Liver (tissue), 8 donors: ENCODE measurements at regions not wholly inside any gene's neighbourhood (a gene's known extent, or its start where the extent isn't known, plus 50 kb on each side); places are given as distances from the start of the nearest gene placed in this dataset.

ENCODE experiments used
- DNase-seq: peaks from one replicate; pipeline ENCODE4 v3.0.0-alpha.2; 2017; ENCODE audit warnings: low spot score
- H3K27ac ChIP-seq, 2 donors: one replicate each; pipeline ENCODE4 v1.7.0; 2013; ENCODE audit warnings: inconsistent platforms in 2 of 2, low read length in 2 of 2, control low read depth in 1 of 2, low read depth in 1 of 2, mild to moderate bottlenecking in 1 of 2
- H3K27me3 ChIP-seq, 4 donors: one replicate each; pipeline versions ENCODE4 v1.6.1 to v1.7.0; 2013; ENCODE audit warnings: low read length in 3 of 4, inconsistent platforms in 1 of 4, mild to moderate bottlenecking in 1 of 4, moderate library complexity in 1 of 4; ENCODE audit not compliant: control insufficient read depth in 4 of 4, insufficient read depth in 4 of 4
- H3K36me3 ChIP-seq, 4 donors: one replicate each; pipeline versions ENCODE4 v1.6.1 to v1.7.0; 2013; ENCODE audit warnings: low read length in 3 of 4, mild to moderate bottlenecking in 3 of 4, low read depth in 1 of 4, moderate library complexity in 1 of 4; ENCODE audit not compliant: control insufficient read depth in 4 of 4, insufficient read depth in 3 of 4
- H3K4me1 ChIP-seq, 4 donors: one replicate each; pipeline versions ENCODE4 v1.6.1 to v1.7.0; 2013; ENCODE audit warnings: low read length in 3 of 4, mild to moderate bottlenecking in 3 of 4, moderate library complexity in 1 of 4; ENCODE audit not compliant: control insufficient read depth in 4 of 4, insufficient read depth in 4 of 4
- H3K4me3 ChIP-seq, 3 donors: one replicate each; pipeline versions ENCODE4 v1.6.1 to v1.7.0; 2013; ENCODE audit warnings: low read length in 3 of 3, control low read depth in 1 of 3, low read depth in 1 of 3, mild to moderate bottlenecking in 1 of 3
- H3K9ac ChIP-seq, 2 donors: one replicate each; pipeline ENCODE4 v1.7.0; 2013; ENCODE audit warnings: low read length in 2 of 2, mild to moderate bottlenecking in 2 of 2, moderate library complexity in 2 of 2, control low read depth in 1 of 2, low read depth in 1 of 2
- H3K9me3 ChIP-seq, 4 donors: one replicate each; pipeline versions ENCODE4 v1.6.1 to v1.7.0; 2013; ENCODE audit warnings: low read length in 3 of 4; ENCODE audit not compliant: control insufficient read depth in 4 of 4
- EGR1 ChIP-seq, 2 donors: IDR thresholded peaks; 2 replicates each; pipeline ENCODE4 v1.6.1; 2016 to 2018; ENCODE audit warnings: antibody characterized with exemption in 2 of 2, low read depth in 2 of 2
- FOXA2 ChIP-seq: IDR thresholded peaks from 2 replicates; pipeline ENCODE4 v1.6.1; 2016; ENCODE audit warnings: antibody characterized with exemption
- GABPA ChIP-seq, 2 donors: IDR thresholded peaks in 1 of 2; conservative IDR thresholded peaks in 1 of 2; 2 replicates each; pipeline ENCODE4 v1.6.1; 2016; ENCODE audit warnings: antibody characterized with exemption in 2 of 2, mild to moderate bottlenecking in 1 of 2, moderate library complexity in 1 of 2
- HNF4A ChIP-seq, 2 donors: conservative IDR thresholded peaks; 2 replicates each; pipeline ENCODE4 v1.6.1; 2016; ENCODE audit warnings: antibody characterized with exemption in 2 of 2, mild to moderate bottlenecking in 2 of 2
- HNF4G ChIP-seq: IDR thresholded peaks from 2 replicates; pipeline ENCODE4 v1.6.1; 2016; ENCODE audit warnings: antibody characterized with exemption
- NR2F2 ChIP-seq: IDR thresholded peaks from 2 replicates; pipeline ENCODE4 v1.6.1; 2016; ENCODE audit warnings: antibody characterized with exemption
- RAD21 ChIP-seq, 2 donors: IDR thresholded peaks; 2 replicates each; pipeline ENCODE4 v1.6.1; 2016; ENCODE audit warnings: antibody characterized with exemption in 2 of 2, mild to moderate bottlenecking in 2 of 2
- RXRA ChIP-seq, 2 donors: IDR thresholded peaks; 2 replicates each; pipeline ENCODE4 v1.6.1; 2017 to 2018; ENCODE audit warnings: antibody characterized with exemption in 2 of 2, mild to moderate bottlenecking in 1 of 2
- TAF1 ChIP-seq: conservative IDR thresholded peaks from 2 replicates; pipeline ENCODE4 v1.6.1; 2016; ENCODE audit warnings: antibody characterized with exemption, mild to moderate bottlenecking
- YY1 ChIP-seq: IDR thresholded peaks from 2 replicates; pipeline ENCODE4 v1.6.1; 2016; ENCODE audit warnings: antibody characterized with exemption, mild to moderate bottlenecking
- WGBS: extraction: QIAGEN DNeasy Blood & Tissue Kit; methylation state at CpG from one replicate; pipeline ENCODE4 v1.1.7; 2013; 5-methylcytosine and 5-hydroxymethylcytosine counted together
- TF ChIP-seq, protein P1 (sequence below): IDR thresholded peaks from 2 replicates; pipeline ENCODE4 v1.6.1; 2016; ENCODE audit warnings: antibody characterized with exemption
- TF ChIP-seq, protein P2 (sequence below): IDR thresholded peaks from 2 replicates; pipeline ENCODE4 v1.6.1; 2016; ENCODE audit warnings: antibody characterized with exemption, mild to moderate bottlenecking
- TF ChIP-seq, protein P3 (sequence below): IDR thresholded peaks from 2 replicates; pipeline ENCODE4 v1.6.1; 2016; ENCODE audit warnings: antibody characterized with exemption
- TF ChIP-seq, protein P4 (sequence below): fragments of 150-350 bp; IDR thresholded peaks from 2 replicates; pipeline ENCODE4 v1.5.1; 2017; ENCODE audit warnings: improper control_type of control experiment, low read depth, low read length; ENCODE audit not compliant: missing input control
- donor health status: healthy.
- donor health status: healthy.
- donor health status: healthy.
- donor health status: healthy.
- donor health status: healthy.

DNA sequence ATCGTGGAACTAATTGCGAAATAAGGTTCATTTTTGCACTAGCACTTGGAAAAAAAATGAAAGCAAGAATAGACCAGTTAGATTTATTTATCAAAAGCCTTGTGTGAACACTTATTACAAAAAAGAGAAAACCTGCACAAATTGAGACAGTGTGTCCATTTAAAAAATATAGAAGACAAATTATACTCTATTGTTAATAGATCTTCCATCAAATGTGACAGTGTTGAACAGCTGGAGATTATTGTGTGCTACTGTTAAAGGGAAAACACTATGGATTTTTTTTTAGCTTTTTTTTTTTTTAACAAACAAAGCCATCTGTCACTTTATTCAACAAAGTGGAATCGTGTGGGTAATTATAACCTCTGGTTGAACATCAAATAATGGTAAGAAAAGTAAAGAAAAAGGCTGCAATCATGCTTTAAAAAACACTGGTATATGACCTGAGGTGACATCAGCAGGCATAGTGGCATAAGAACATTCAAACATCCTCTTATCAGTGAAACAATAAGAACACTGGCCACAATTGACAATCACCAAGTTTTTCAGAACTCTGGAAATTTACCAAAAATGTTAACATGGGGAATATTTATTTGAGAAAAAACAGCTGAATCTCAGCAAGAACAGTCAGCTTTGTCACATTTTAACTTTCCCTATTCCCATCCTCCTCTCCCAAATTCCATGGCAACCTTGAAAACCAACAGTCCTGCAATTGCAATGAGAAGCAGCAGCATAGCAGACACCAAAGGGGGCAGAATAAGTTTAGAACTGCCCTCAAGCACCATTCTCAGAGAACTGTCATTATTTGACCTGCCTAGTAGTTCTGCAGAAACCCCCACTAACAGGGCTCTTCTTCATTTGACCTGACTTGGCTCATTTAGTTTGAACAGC lies 442.3 kb upstream of the MON1B start:
- no peak for TF ChIP-seq HNF4G
- TF ChIP-seq FOXA2: no peak
- TF ChIP-seq, protein P1, sequence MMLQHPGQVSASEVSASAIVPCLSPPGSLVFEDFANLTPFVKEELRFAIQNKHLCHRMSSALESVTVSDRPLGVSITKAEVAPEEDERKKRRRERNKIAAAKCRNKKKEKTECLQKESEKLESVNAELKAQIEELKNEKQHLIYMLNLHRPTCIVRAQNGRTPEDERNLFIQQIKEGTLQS: no peak
- no peak for TF ChIP-seq YY1
- TF ChIP-seq, protein P2, sequence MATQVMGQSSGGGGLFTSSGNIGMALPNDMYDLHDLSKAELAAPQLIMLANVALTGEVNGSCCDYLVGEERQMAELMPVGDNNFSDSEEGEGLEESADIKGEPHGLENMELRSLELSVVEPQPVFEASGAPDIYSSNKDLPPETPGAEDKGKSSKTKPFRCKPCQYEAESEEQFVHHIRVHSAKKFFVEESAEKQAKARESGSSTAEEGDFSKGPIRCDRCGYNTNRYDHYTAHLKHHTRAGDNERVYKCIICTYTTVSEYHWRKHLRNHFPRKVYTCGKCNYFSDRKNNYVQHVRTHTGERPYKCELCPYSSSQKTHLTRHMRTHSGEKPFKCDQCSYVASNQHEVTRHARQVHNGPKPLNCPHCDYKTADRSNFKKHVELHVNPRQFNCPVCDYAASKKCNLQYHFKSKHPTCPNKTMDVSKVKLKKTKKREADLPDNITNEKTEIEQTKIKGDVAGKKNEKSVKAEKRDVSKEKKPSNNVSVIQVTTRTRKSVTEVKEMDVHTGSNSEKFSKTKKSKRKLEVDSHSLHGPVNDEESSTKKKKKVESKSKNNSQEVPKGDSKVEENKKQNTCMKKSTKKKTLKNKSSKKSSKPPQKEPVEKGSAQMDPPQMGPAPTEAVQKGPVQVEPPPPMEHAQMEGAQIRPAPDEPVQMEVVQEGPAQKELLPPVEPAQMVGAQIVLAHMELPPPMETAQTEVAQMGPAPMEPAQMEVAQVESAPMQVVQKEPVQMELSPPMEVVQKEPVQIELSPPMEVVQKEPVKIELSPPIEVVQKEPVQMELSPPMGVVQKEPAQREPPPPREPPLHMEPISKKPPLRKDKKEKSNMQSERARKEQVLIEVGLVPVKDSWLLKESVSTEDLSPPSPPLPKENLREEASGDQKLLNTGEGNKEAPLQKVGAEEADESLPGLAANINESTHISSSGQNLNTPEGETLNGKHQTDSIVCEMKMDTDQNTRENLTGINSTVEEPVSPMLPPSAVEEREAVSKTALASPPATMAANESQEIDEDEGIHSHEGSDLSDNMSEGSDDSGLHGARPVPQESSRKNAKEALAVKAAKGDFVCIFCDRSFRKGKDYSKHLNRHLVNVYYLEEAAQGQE: no peak
- TF ChIP-seq, protein P3, sequence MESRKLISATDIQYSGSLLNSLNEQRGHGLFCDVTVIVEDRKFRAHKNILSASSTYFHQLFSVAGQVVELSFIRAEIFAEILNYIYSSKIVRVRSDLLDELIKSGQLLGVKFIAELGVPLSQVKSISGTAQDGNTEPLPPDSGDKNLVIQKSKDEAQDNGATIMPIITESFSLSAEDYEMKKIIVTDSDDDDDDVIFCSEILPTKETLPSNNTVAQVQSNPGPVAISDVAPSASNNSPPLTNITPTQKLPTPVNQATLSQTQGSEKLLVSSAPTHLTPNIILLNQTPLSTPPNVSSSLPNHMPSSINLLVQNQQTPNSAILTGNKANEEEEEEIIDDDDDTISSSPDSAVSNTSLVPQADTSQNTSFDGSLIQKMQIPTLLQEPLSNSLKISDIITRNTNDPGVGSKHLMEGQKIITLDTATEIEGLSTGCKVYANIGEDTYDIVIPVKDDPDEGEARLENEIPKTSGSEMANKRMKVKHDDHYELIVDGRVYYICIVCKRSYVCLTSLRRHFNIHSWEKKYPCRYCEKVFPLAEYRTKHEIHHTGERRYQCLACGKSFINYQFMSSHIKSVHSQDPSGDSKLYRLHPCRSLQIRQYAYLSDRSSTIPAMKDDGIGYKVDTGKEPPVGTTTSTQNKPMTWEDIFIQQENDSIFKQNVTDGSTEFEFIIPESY: no peak
- TF ChIP-seq RAD21 (IDR thresholded peaks at IDR 0.05): no peak
- TF ChIP-seq RXRA (IDR thresholded peaks at IDR 0.05): no peak
- TF ChIP-seq NR2F2: no peak
- TF ChIP-seq GABPA (IDR thresholded peaks at IDR 0.05 in 1 of 2, conservative IDR thresholded peaks at IDR 0.05 in 1 of 2): no peak
- TF ChIP-seq, protein P4, sequence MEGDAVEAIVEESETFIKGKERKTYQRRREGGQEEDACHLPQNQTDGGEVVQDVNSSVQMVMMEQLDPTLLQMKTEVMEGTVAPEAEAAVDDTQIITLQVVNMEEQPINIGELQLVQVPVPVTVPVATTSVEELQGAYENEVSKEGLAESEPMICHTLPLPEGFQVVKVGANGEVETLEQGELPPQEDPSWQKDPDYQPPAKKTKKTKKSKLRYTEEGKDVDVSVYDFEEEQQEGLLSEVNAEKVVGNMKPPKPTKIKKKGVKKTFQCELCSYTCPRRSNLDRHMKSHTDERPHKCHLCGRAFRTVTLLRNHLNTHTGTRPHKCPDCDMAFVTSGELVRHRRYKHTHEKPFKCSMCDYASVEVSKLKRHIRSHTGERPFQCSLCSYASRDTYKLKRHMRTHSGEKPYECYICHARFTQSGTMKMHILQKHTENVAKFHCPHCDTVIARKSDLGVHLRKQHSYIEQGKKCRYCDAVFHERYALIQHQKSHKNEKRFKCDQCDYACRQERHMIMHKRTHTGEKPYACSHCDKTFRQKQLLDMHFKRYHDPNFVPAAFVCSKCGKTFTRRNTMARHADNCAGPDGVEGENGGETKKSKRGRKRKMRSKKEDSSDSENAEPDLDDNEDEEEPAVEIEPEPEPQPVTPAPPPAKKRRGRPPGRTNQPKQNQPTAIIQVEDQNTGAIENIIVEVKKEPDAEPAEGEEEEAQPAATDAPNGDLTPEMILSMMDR: no peak
- H3K9ac ChIP-seq: no peak overlapping the region
- no peaks in the 10 kb centered on the region for H3K4me1 ChIP-seq
- no peak overlapping the region for H3K27ac ChIP-seq
- 46% methylated on average over 3 of the region's 3 CpGs for WGBS
- H3K9me3 ChIP-seq: no peaks in the 10 kb centered on the region
- no peak for DNase-seq
- no peaks in the 10 kb centered on the region for H3K36me3 ChIP-seq
- H3K27me3 ChIP-seq: no peaks in the 10 kb centered on the region
- H3K4me3 ChIP-seq: no peak overlapping the region

DNA sequence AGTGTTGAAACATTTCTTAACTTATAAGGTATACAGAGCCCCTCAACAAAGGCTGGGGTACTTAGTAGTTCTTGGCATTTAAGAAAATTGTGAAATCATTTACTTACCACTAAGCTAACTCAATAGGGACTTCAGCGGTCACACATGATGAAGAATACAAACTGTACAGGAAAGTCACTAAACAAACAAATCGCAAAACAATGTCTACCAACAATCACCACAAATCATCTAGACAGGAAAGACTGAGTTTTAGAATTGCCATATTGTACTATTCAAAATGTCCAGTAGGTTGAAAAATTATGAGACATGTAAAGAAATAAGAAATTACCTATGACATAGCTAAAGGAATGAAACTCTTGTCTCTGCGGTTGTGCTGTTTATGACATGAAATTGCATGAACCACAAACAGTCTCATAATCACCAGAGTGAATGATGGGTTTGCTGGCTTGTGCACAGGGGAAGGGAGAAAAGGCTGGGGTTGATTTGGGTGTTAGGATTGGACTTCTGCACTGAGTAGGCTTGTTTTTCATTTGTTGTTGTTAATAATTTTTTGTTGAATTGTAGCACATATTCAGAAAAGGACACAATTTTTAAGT lies 441.1 kb upstream of the MON1B start:
- H3K9me3 ChIP-seq: no peaks in the 10 kb centered on the region
- no peak overlapping the region for H3K27ac ChIP-seq
- 86% methylated on average over 3 of the region's 3 CpGs for WGBS
- TF ChIP-seq TAF1 (no peak), NR2F2 (no peak), RAD21 (IDR thresholded peaks at IDR 0.05) (no peak), HNF4A (conservative IDR thresholded peaks at IDR 0.05) (no peak), HNF4G (no peak), YY1 (no peak), EGR1 (IDR thresholded peaks at IDR 0.05; ENCODE audit: low read depth in 2 of 2) (no peak), RXRA (IDR thresholded peaks at IDR 0.05) (no peak)
- TF ChIP-seq, protein P3: no peak
- TF ChIP-seq, protein P2: no peak
- TF ChIP-seq, protein P1: no peak

More for the DNA sequence above, 441.1 kb upstream of the MON1B start:
- no peak for DNase-seq
- Histone ChIP-seq H3K9ac (no peak overlapping the region), H3K4me3 (no peak overlapping the region), H3K36me3 (no peaks in the 10 kb centered on the region), H3K4me1 (no peaks in the 10 kb centered on the region), H3K27me3 (no peaks in the 10 kb centered on the region)
